ENCODE measurements at regions not wholly inside any gene's neighbourhood (a gene's known extent, or its start where the extent isn't known, plus 50 kb on each side); places are given as distances from the start of the nearest gene placed in this dataset.

DNA sequence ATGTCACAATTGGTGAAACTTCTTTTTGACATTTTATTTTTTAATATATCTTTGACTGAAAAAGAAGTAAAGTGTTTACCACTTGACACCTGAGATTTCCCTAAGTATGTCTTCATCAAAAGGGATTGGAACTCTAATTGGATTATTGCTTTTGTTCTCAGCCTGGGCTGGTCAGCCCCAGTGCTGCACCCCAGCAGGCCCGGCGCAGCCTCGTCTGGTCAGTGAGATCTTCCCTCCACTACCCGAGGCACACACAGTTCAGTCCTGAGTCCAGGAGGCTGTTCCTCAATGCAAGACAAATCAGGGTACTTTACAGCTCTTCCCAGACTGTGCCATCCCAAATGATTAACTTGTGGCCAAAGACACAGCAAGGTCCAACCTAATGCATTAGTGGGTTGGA lies 146.9 kb upstream of the SEMA6D start:
- Histone ChIP-seq H3K4me3 (no peak overlapping the region), H3K36me3 (no peaks in the 10 kb centered on the region), H3K27me3 (no peaks in the 10 kb centered on the region), H3K4me1 (no peaks in the 10 kb centered on the region), H3K27ac (no peak overlapping the region), H3K9me3 (no peaks in the 10 kb centered on the region)
- TF ChIP-seq, protein P1, sequence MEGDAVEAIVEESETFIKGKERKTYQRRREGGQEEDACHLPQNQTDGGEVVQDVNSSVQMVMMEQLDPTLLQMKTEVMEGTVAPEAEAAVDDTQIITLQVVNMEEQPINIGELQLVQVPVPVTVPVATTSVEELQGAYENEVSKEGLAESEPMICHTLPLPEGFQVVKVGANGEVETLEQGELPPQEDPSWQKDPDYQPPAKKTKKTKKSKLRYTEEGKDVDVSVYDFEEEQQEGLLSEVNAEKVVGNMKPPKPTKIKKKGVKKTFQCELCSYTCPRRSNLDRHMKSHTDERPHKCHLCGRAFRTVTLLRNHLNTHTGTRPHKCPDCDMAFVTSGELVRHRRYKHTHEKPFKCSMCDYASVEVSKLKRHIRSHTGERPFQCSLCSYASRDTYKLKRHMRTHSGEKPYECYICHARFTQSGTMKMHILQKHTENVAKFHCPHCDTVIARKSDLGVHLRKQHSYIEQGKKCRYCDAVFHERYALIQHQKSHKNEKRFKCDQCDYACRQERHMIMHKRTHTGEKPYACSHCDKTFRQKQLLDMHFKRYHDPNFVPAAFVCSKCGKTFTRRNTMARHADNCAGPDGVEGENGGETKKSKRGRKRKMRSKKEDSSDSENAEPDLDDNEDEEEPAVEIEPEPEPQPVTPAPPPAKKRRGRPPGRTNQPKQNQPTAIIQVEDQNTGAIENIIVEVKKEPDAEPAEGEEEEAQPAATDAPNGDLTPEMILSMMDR (IDR thresholded peaks at IDR 0.05): no peak
- no peak for TF ChIP-seq POLR2A (IDR thresholded peaks at IDR 0.05)
- DNase-seq: no peak
- intact Hi-C loops (cut with DNase I; ENCODE audit: low total_unique reads): no loop called here

DNA sequence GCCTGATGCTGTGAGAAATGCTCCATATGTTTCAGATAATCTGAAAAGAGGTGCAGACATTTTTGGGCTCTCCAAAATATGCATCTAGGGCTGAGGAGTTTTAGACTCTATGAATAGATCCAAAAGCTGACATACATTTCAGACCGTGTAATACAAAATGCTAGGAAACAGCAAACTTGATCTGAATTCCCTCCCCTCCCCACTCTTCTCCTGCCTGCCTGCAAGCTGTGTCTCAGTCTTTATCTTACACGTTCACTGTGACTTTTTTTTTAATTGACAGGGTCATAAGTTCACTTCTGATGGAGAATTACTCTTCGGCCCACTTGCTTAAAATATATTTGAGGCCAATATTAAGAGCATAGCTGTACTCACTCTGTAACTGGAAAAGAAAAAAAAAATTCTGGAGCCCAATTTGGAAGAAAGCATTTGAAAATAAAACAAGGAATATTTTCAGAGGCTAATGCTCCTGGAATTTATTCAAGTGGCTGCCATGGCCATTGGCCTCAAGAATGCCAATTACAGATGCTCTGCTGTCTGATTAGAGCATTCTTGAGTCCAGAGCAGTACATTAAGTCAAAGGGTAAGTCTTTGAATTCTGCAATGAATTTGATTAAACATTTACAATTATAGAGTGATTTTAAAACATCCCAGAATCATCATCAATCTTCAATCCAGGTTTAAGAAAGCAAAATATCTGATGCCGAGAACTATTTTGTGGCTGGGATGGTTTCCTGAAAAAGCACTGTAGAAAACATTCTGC lies 146.2 kb upstream of the SEMA6D start:
- DNase-seq: no peak
- no peaks in the 10 kb centered on the region for H3K9me3 ChIP-seq
- H3K27me3 ChIP-seq: no peaks in the 10 kb centered on the region
- H3K27ac ChIP-seq: no peak overlapping the region
- no peaks in the 10 kb centered on the region for H3K4me1 ChIP-seq
- no peaks in the 10 kb centered on the region for H3K36me3 ChIP-seq
- intact Hi-C loops (cut with DNase I; ENCODE audit: low total_unique reads): no loop called here
- no peak overlapping the region for H3K4me3 ChIP-seq
- no peak for TF ChIP-seq POLR2A (IDR thresholded peaks at IDR 0.05)
- TF ChIP-seq, protein P1 (IDR thresholded peaks at IDR 0.05): no peak

DNA sequence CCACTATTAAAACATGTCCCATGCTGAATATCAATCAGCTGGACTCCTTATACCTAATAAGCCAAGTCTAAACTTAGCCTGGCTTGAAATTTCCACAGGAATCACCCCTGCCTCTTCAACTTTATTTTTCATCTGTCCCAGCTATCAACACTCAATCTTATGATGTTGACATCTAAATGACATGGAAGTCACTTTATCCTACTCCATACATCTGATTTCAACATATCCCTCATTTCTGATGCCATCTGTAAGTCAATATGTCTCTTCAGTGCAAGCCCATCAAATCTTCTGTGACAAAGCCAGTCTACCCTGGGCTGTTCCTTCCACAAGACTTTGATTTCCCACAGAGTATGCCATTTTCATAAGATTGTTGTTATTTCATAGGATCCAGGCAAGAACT lies 143.6 kb upstream of the SEMA6D start:
- intact Hi-C loops (cut with DNase I; ENCODE audit: low total_unique reads): no loop called here
- Histone ChIP-seq H3K9me3 (no peaks in the 10 kb centered on the region), H3K4me1 (no peaks in the 10 kb centered on the region), H3K4me3 (no peak overlapping the region), H3K36me3 (no peaks in the 10 kb centered on the region), H3K27ac (no peak overlapping the region), H3K27me3 (no peaks in the 10 kb centered on the region)
- DNase-seq: no peak
- TF ChIP-seq POLR2A (IDR thresholded peaks at IDR 0.05): no peak
- TF ChIP-seq, protein P1 (IDR thresholded peaks at IDR 0.05): no peak

DNA sequence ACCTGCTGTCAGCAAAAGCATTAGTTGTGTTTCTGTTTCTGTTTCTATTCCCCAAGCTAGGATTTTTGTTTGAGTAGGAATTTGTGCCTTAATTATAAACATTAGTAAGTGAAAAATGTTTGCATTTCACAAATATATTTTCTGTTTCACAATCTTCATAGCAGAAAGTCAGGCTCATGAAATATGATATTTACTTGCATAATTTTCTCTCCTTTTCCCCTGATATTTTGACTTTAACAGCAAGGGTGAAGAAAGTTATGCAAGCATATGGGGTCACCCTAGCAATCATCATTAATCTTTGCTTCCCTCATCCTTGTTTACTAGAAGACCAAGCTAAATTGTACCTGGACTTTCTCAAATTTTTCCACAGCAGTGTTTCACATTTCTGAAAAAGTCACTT lies 140.3 kb upstream of the SEMA6D start:
- Histone ChIP-seq H3K27me3 (no peaks in the 10 kb centered on the region), H3K9me3 (no peaks in the 10 kb centered on the region), H3K4me3 (no peak overlapping the region), H3K36me3 (no peaks in the 10 kb centered on the region), H3K4me1 (no peaks in the 10 kb centered on the region), H3K27ac (no peak overlapping the region)
- TF ChIP-seq, protein P1 (IDR thresholded peaks at IDR 0.05): no peak
- no peak for DNase-seq
- intact Hi-C loops (cut with DNase I; ENCODE audit: low total_unique reads): no loop called here

DNA sequence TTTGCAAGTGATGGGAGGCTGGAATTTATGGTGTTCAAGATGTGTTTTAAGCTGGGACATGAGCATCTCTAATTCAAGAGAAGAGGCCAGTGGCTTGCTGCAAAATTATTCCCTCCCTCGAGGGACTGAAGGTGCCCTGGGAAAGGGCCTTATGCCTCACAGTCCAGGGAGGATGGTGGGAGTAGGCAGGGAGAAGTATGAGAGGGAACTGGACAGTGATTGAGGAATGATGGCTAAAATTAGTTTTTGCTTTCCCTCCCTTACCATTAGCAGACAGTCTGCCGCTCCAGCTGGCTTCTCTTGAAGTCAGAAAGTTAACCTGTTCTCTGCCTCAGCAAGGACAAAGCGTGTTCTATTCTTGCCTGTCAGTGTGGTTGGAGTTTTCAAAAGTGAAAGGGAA lies 139.8 kb upstream of the SEMA6D start:
- no peaks in the 10 kb centered on the region for H3K4me1 ChIP-seq
- no peaks in the 10 kb centered on the region for H3K27me3 ChIP-seq
- no peak overlapping the region for H3K4me3 ChIP-seq
- H3K36me3 ChIP-seq: no peaks in the 10 kb centered on the region
- TF ChIP-seq POLR2A (IDR thresholded peaks at IDR 0.05): no peak
- TF ChIP-seq, protein P1 (IDR thresholded peaks at IDR 0.05): no peak
- no peaks in the 10 kb centered on the region for H3K9me3 ChIP-seq
- no peak overlapping the region for H3K27ac ChIP-seq
- intact Hi-C loops (cut with DNase I; ENCODE audit: low total_unique reads): no loop called here
- DNase-seq: no peak

Measured in uterus (tissue), 3 donors.